ENCODE measurements at regions not wholly inside any gene's neighbourhood (a gene's known extent, or its start where the extent isn't known, plus 50 kb on each side); places are given as distances from the start of the nearest gene placed in this dataset.
"Not testable (repeated sequence)": the region's sequence is repeated elsewhere in the genome, so short reads cannot be mapped to it uniquely, and the experiment has no call there.

GRCh38 chrX:124720532-124720931 lies 374.2 kb downstream of the SH2D1A start:
- no peak for DNase-seq

GRCh38 chrX:124725502-124725901 lies 379.1 kb downstream of the SH2D1A start:
- DNase-seq, result no peak

GRCh38 chrX:124726292-124726691 lies 379.9 kb downstream of the SH2D1A start:
- DNase-seq, result no peak

GRCh38 chrX:124726881-124727280 lies 380.5 kb downstream of the SH2D1A start:
- no peak for DNase-seq

- no peak for DNase-seq
Measured at GRCh38 chrX:124736553-124737270, 390.3 kb downstream of the SH2D1A start.

GRCh38 chrX:124737771-124738170 lies 391.4 kb downstream of the SH2D1A start:
- no peak for DNase-seq

- no peak for DNase-seq
Measured at GRCh38 chrX:124747295-124747694, 400.9 kb downstream of the SH2D1A start.

- no peak for DNase-seq
Measured at GRCh38 chrX:124764354-124764753, 418.0 kb downstream of the SH2D1A start.

- DNase-seq, result no peak
Measured at GRCh38 chrX:124769166-124769565, 422.8 kb downstream of the SH2D1A start.

GRCh38 chrX:124771292-124771691 lies 424.9 kb downstream of the SH2D1A start:
- no peak for DNase-seq

GRCh38 chrX:124788253-124788652 lies 441.9 kb downstream of the SH2D1A start:
- DNase-seq, result not testable (repeated sequence)

- DNase-seq, result not testable (repeated sequence)
Measured at GRCh38 chrX:124789874-124790273, 443.5 kb downstream of the SH2D1A start.

GRCh38 chrX:124791492-124792095 lies 445.2 kb downstream of the SH2D1A start:
- peak; percentile 3 for DNase-seq

- DNase-seq, result no peak
Measured at GRCh38 chrX:124796989-124797388, 450.6 kb downstream of the SH2D1A start.

- no peak for DNase-seq
Measured at GRCh38 chrX:124804962-124805361, 458.6 kb downstream of the SH2D1A start.

GRCh38 chrX:124805486-124805885 lies 459.1 kb downstream of the SH2D1A start:
- no peak for DNase-seq

- no peak for DNase-seq
Measured at GRCh38 chrX:124814106-124814505, 467.7 kb downstream of the SH2D1A start.

GRCh38 chrX:124818033-124818432 lies 471.7 kb downstream of the SH2D1A start:
- no peak for DNase-seq

GRCh38 chrX:124818764-124819163 lies 472.4 kb downstream of the SH2D1A start:
- DNase-seq, result no peak

- no peak for DNase-seq
Measured at GRCh38 chrX:124820738-124821137, 474.4 kb downstream of the SH2D1A start.

- DNase-seq, result no peak
Measured at GRCh38 chrX:124827258-124827845, 481.0 kb downstream of the SH2D1A start.

- DNase-seq, result no peak
Measured at GRCh38 chrX:124829930-124830329, 483.6 kb downstream of the SH2D1A start.

- DNase-seq, result no peak
Measured at GRCh38 chrX:124836786-124837185, 482.9 kb upstream of the TEX13C start.

- DNase-seq, result no peak
Measured at GRCh38 chrX:124842205-124842604, 477.5 kb upstream of the TEX13C start.

Data from NCI-H1436 (cell line).